Hindlimb muscle (tissue), 1 donor: ENCODE measurements at regions not wholly inside any gene's neighbourhood (a gene's known extent, or its start where the extent isn't known, plus 50 kb on each side); places are given as distances from the start of the nearest gene placed in this dataset.
"Not testable (repeated sequence)": the region's sequence is repeated elsewhere in the genome, so short reads cannot be mapped to it uniquely, and the experiment has no call there.

Source experiments
- DNase-seq: peaks from one replicate; pipeline ENCODE4 v3.0.0-alpha.2; 2013

GRCh38 chr5:106677057-106677456, 993.7 kb downstream of the EFNA5 start:
- no peak for DNase-seq

DNA sequence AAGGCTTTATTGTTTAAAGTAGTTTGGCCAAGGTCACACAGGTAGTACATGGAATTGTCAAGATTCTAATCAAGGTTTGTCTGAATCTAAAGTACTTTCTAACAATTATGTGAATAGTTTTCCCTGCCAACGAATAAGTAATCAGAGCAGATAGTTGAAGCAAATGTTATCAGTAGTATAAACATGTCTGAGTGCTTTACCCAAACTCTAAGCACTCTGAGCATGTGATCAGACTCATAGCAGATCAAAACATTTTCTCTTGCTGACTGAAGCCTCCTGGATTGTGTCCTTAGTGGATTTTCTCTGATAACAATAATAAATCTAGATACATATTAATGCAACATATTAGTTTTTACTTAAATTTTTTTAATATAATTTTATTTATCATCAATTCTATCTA, 995.0 kb downstream of the EFNA5 start:
- DNase-seq = no peak

DNA sequence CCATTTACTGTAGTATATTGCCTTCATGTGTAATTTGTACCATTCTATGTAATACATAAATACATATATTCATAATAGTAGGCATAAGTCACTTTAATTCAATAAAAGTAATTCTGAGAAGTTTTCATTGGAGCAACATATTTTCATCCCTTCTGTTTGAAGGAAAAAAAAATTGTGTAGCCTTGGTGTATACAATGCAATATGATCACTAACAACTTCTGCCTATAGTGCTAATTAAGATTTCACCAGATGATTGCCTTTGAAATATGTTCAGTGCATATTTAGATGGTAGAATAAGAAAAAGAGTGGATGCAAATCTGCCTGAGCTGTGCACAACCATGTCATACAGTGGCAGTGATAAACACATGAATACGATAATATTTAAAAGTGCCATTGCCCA, 996.8 kb downstream of the EFNA5 start:
- DNase-seq = no peak

DNA sequence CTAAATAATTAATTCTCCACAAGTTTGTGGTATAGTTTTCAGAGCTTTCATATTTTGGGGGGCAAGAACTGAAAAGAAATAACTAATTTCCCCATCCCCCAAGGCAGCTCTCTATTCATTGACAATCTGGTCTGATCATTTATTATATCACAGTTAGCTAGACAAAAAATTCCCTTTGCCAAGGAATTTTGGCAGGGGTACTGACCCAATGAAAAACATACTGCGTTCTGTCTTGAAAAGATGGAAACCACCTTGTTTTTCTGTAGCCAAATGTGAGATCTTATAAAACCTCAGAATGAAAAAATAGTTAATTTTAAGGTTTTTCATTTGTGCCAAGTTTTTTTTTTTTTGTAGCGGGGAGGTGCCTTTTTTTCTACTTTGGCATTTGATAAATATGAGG, 1008.9 kb downstream of the EFNA5 start:
- peak; percentile 27 for DNase-seq

DNA sequence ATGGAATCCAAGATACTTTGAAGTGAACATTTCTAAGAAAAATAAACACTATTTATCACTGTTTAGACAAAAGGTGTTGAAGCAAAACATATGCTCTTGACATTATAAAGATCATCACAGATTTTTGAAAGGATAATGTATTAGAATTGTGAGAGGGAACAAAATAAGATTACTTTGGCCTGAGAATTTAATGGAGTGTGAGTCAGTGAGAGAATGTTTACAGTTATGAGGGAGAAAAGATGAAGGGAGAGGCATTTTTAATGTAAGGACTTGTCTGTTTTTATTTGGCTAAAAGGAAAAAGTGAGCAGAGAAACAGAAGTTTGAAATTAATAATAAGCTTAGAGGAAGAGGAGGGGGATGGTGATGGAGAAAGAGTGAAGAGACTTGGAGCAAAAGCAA, 1010.1 kb downstream of the EFNA5 start:
- no peak for DNase-seq

- DNase-seq = no peak
These were observed 1012.6 kb downstream of the EFNA5 start for GRCh38 chr5:106658150-106658549.

DNA sequence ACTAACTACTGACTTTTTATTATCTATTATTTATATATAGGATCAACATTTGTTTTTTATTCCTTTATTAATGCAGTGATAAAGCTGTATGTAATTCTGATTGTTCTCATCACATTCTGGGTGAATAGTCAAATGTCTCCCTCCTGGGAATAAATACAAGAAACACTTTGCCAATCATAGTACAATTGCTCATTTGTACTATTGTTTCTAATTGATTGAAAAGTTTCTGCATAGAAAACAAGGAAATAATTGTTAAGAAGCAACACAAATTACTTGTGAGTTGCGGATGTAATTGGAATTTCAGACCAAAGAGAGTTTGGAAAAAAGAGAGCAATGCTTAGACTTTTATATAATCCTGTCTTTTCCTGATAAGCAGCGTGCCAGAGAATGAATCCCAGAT, 1013.9 kb downstream of the EFNA5 start:
- DNase-seq = no peak

DNA sequence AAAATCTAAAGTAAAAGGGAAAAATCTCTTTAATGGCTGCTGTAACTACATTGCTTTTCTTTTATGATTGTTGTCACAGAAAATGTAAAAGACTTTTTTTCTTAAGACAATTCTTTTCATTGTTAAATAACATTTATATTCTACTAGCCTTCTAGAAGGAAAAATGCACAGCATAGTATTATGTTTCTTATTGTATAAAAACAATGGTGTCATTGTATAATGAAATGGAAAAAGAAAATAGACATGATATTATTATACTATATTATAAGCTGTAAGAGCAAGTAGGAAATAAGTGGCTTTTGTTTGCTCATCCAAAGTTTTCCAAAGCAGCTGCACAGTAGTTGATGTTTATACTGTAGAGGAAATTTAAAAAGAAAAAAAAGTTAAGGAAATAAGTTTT, 1021.7 kb downstream of the EFNA5 start:
- no peak for DNase-seq

DNA sequence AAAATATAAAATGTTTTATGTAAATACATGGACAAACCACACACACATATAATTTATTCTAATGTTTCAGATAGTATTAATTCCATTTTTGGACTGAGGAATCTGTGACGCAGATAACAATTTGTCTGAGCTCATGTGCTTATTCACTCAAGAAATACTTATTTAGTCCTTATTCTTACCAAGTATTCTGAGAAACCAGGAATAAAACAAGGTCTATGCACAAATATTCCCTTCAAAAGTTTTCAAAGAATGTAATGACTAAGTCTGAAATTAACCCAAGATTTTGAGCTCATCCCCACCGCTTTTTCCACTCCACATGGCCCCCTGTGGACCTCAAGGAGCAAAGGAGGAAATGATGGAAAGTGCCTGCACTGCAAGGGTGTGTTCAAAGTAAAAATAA, 1022.3 kb downstream of the EFNA5 start:
- DNase-seq = no peak

DNA sequence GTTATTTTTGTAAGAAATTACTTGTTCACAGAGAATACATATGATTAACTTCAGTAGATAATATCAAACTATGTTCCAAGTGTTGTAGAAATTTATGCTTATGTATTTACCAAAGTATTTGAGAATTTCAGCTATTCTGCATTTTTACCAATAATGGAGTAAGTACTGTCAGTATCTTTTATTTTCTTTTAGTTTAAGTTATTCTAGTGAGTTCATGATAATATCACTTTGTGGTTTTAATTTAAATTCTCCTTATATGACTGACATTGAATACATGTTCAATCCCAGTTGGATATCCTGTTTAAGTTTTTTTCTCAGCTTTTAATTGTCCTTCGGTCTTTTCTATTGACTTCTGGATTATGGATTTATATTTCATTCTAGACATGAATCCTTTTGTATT, 1024.6 kb downstream of the EFNA5 start:
- DNase-seq = no peak

GRCh38 chr5:106640511-106640910, 1030.2 kb downstream of the EFNA5 start:
- DNase-seq = no peak

DNA sequence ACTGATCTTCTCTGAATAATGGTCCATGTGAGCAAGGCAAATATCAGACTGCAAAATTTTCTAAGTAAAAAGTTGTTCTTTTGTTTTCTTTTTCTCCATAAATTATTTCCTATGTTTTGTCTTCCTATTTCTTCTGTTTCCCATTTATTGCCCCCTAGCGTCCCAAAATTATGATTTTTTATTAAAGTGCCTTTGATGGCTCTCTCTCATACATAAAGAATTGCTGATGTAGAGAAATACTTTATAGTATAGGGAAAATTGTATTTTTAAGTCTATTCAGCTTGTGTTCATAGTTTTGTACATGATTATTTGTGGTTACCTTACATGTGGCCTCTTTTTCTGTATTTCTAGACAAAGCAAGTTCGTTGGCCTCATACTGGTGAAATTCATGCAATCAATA, 1031.2 kb downstream of the EFNA5 start:
- no peak for DNase-seq

DNA sequence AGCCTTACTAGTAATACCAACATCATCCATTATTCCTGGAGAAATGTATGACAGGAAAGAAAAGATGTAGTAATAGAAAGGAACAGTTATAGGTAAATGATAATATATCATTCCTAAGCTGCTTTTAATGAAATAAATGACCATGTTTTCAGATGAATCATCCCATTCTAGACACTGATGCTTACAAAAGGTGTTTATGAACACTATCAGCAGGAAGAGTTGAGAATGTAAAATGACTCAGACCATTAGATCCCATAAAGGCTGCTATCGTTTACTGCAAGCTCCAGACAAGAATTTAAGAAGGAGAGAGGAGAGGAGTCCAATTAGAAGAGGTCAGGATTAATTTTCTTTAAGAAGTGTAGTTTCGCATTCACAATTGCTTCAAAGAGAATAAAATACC, 1033.5 kb downstream of the EFNA5 start:
- no peak for DNase-seq

GRCh38 chr5:106634375-106634774, 1036.4 kb downstream of the EFNA5 start:
- no peak for DNase-seq

DNA sequence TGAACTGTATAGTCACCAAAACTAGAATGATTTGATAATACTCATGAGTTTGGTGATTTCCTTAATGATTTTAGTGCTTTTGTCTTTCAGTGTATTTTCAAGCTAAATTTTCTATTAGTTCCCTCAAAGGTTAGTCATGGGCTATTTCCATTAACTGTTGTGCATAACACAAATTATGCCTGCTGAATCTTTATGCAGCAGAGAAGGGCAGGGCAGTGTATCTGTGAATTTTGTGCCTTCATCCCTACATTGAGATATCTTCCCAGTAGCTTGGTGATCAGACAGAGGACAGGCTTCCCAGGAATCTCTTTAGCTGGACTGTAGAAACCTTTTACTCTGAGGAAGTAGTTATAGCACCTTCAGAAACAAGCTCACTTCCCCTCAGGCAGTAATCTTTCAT, 1036.9 kb downstream of the EFNA5 start:
- DNase-seq = no peak

GRCh38 chr5:106628456-106628855, 1042.3 kb downstream of the EFNA5 start:
- not testable (repeated sequence) for DNase-seq

DNA sequence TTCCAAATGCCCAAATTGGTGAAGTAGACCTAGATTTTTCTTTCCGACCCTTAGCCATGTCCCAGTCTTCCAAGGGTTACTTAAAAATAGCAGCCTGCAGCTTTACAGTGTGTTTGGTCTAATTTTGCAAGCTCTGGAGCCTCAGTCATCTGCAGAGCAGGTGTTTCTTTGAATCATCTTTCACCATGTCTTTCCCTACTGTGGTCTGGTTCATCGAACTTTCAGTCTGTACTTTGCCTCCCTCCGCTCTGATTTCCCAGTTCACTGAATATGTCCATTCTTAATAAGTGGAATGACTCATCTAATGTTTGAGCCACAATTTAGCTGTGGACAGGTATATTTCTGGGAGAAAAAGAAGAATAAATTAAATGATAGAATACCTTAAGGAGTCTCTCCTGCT, 1060.7 kb downstream of the EFNA5 start:
- no peak for DNase-seq

DNA sequence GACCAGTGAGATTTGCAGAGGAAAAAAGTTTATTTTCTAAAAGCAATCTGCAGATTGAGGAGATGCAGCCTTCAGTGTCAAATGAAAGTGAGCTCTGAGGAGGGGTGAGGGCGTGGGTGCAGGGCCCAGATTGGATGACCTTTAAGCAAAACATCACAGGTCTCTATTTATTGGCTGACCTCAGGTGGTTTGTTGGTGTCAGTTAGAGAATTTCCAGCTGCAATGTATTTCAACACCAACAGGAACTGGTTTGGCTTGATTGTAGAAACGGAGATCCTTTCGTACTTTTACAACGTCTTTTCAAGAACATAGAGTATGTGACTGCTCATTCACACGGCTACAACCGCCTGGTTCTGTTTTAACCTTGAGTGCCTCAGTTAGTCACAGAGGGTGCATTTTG, 1069.1 kb downstream of the EFNA5 start:
- DNase-seq = no peak

- no peak for DNase-seq
These were observed 1069.9 kb downstream of the EFNA5 start for GRCh38 chr5:106600803-106601202.

- DNase-seq = no peak
These were observed 1074.9 kb downstream of the EFNA5 start for GRCh38 chr5:106595864-106596263.

DNA sequence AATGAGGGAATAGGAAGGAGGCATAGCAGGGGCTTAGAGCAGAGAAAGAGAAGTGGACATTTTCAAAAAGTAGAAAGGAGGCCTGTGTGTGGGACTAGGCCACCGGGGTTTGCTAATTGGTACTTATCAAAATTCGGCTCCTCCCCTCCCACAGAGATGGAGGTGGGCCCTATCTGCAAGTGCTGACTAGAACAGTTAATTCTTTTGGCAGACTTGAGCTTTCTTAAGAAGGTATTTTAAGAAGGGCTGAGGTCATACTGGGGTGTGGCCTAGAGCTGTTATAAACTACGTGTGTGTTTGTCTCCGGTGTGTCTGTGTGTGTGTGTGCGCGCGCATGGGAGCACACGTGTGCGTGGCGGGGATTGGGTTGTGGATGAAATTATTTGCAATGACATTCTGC, 1086.5 kb downstream of the EFNA5 start:
- no peak for DNase-seq

DNA sequence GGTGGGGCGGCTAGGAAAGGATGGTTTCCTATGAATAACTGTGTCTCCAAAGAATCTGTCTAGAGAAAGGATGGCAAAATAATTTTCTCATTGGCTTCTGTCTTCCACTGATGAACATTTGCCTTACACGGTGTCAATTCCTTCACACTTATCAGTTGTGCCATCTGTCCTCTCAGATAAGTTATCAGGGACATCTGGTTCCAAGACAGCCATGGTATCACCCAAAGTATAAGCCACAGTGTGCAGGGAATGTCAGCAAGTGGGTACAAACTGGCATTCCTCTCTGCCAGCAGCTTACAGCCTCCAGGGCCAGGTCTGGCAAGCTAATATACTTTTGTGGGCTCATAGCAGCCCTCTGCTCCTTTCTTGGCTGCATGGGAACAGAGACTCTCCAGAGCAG, 1092.0 kb downstream of the EFNA5 start:
- no peak for DNase-seq

DNA sequence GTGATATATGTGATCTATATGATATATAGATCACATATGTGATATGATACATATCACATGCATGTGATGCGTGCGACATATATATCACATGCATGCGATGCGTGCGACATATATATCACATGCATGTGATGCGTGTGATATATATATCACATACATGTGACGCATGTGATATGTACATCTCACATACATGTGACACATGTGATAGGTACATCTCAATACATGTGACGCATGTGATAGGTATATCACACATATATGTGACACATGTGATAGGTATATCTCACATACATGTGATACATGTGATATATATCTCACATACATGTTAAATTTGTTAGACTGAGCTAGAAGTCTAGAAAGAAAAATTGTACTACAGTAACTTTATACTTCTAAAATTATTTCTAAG, 1095.9 kb downstream of the EFNA5 start:
- DNase-seq = no peak

GRCh38 chr5:106566031-106566430, 1104.7 kb downstream of the EFNA5 start:
- no peak for DNase-seq

DNA sequence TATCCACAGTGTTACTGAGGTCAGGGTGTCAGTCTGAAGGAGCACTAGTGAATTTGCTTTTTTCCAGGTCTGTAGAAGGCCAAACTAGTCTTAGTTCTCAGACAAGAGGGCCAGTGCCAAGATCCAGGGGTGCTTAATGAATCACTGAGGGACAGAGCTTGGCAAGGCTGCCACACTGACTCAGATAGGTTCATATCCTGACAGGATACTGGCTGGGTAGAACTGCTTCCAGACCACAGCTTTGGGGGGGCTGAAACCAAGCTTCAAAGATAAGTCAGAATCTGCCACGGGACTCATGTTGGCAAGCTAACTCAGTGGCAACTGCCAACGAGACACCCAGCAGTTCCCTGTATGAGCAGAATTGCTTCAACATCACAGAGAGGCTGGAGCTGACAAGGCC, 1125.4 kb downstream of the EFNA5 start:
- DNase-seq = no peak

DNA sequence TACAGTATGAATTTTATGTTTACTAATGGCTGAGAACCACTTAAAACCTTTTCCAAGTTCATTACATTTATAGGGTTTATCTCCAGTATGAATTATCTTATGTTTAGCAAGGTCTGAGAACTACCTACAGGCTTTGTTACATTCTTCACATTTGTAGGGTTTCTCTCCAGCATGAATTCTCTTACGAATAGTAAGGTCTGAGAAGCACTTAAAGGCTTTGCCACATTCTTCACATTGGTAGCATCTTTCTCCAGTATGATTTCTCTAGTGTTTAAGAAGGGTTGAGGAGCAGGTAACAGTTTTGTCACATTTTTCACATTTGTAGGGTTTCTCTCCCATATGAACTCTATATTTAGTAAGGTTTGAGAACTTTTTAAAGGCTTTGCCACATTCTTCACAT, 1127.4 kb downstream of the EFNA5 start:
- no peak for DNase-seq
